CD4-positive, alpha-beta T cell (primary cell): ENCODE measurements at regions not wholly inside any gene's neighbourhood (a gene's known extent, or its start where the extent isn't known, plus 50 kb on each side); places are given as distances from the start of the nearest gene placed in this dataset.

Experiments used
- ATAC-seq: fragments of 200-7000 bp; cut with Tn5 transposase; one replicate; pipeline ENCODE4 v1.10.0; 2022; ENCODE audit warnings: mild to moderate bottlenecking; ENCODE audit not compliant: poor library complexity
- CTCF ChIA-PET: fragments of 350-600 bp; sonication (Branson Sonifier 250); formaldehyde crosslinking; loops from one replicate; lab custom pipeline; 2021; ENCODE audit warnings: antibody characterized with exemption, inconsistent platforms; lab: Charles Lee
- POLR2A ChIA-PET: fragments of 350-600 bp; sonication (Branson Sonifier 250); formaldehyde crosslinking; loops from one replicate; lab custom pipeline; 2021; ENCODE audit warnings: antibody characterized with exemption, inconsistent platforms; lab: Charles Lee
- DNase-seq, 14 experiments: peaks; one replicate each; pipeline ENCODE4 v3.0.0-alpha.2; 2013 to 2020; ENCODE audit warnings: mixed read lengths in 2 of 14
- H3K27ac ChIP-seq, 2 donors: one replicate each; pipeline versions ENCODE4 v1.5.1 to v1.7.0; 2013; ENCODE audit warnings: low read length in 2 of 2, low read depth in 1 of 2, mild to moderate bottlenecking in 1 of 2
- H3K27me3 ChIP-seq, 2 experiments: 1 replicate in 1 of 2; 2 replicates in 1 of 2; pipeline versions ENCODE4 v1.6.1 to v1.7.0; 2013; ENCODE audit warnings: low read length in 2 of 2, control low read depth in 1 of 2, mild to moderate bottlenecking in 1 of 2, moderate library complexity in 1 of 2; ENCODE audit not compliant: insufficient read depth in 2 of 2, control insufficient read depth in 1 of 2
- H3K36me3 ChIP-seq: one replicate; pipeline ENCODE4 v1.6.1; 2013; ENCODE audit warnings: low read length, control low read depth; ENCODE audit not compliant: insufficient read depth
- H3K4me1 ChIP-seq: one replicate; pipeline ENCODE4 v1.6.1; 2013; ENCODE audit warnings: low read length, control low read depth; ENCODE audit not compliant: insufficient read depth
- H3K4me3 ChIP-seq: one replicate; pipeline ENCODE4 v1.5.1; 2013; ENCODE audit warnings: mild to moderate bottlenecking, low read length, moderate library complexity
- H3K9me3 ChIP-seq, 2 experiments: 1 replicate in 1 of 2; 2 replicates in 1 of 2; pipeline versions ENCODE4 v1.6.1 to v1.7.0; 2013; ENCODE audit warnings: low read length in 2 of 2, mild to moderate bottlenecking in 2 of 2, control low read depth in 1 of 2, moderate library complexity in 1 of 2; ENCODE audit not compliant: control insufficient read depth in 1 of 2, insufficient read depth in 1 of 2
- H3K27ac Mint-ChIP-seq: one replicate; pipeline ENCODE4 v1.8.0; 2020; ENCODE audit warnings: mixed read lengths
- H3K27me3 Mint-ChIP-seq: one replicate; pipeline ENCODE4 v1.8.0; 2021; ENCODE audit warnings: mixed read lengths
- H3K36me3 Mint-ChIP-seq: one replicate; pipeline ENCODE4 v1.8.0; 2021; ENCODE audit warnings: low read depth, mixed read lengths
- H3K4me1 Mint-ChIP-seq: one replicate; pipeline ENCODE4 v1.8.0; 2021; ENCODE audit warnings: low read depth, mixed read lengths
- H3K4me3 Mint-ChIP-seq: one replicate; pipeline ENCODE4 v1.8.0; 2020; ENCODE audit warnings: mild to moderate bottlenecking, mixed read lengths
- H3K9me3 Mint-ChIP-seq: one replicate; pipeline ENCODE4 v1.8.0; 2020; ENCODE audit warnings: mixed read lengths
- CTCF ChIP-seq: fragments of 200-600 bp; IDR thresholded peaks from one replicate; pipeline ENCODE4 v1.8.0; 2022; ENCODE audit warnings: antibody characterized with exemption, mild to moderate bottlenecking
- intact Hi-C, 2 experiments: fragments of 100-400 bp; cut with DNase I in 1 of 2; cut with micrococcal nuclease in 1 of 2; formaldehyde crosslinking; loops; one replicate each; pipeline versions ENCODE4 v1.15.1 to v1.9.0; 2023 to 2025; cut with DNase I, micrococcal nuclease

GRCh38 chr1:222028676-222029075 is 286.8 kb upstream of the DUSP10 start:
- Mint-ChIP-seq H3K36me3 (no peaks in the 10 kb centered on the region), H3K9me3 (no peaks in the 10 kb centered on the region), H3K4me1 (no peaks in the 10 kb centered on the region), H3K27ac (no peak overlapping the region), H3K27me3 (no peaks in the 10 kb centered on the region), H3K4me3 (no peak overlapping the region)
- DNase-seq: no peak
- Histone ChIP-seq H3K27ac (no peak overlapping the region), H3K36me3 (no peaks in the 10 kb centered on the region), H3K4me3 (no peak overlapping the region), H3K27me3 (no peaks in the 10 kb centered on the region), H3K9me3 (no peaks in the 10 kb centered on the region), H3K4me1 (no peaks in the 10 kb centered on the region)
- no peak for TF ChIP-seq CTCF
- no peak for ATAC-seq
- intact Hi-C loops: no loop called here
- CTCF ChIA-PET: no interaction called here
- POLR2A ChIA-PET: no interaction called here

GRCh38 chr1:222028116-222028515 is 286.2 kb upstream of the DUSP10 start:
- Histone ChIP-seq H3K27ac (no peak overlapping the region), H3K4me3 (no peak overlapping the region), H3K27me3 (no peaks in the 10 kb centered on the region), H3K36me3 (no peaks in the 10 kb centered on the region), H3K9me3 (no peaks in the 10 kb centered on the region), H3K4me1 (no peaks in the 10 kb centered on the region)
- H3K9me3 Mint-ChIP-seq: no peaks in the 10 kb centered on the region
- H3K4me1 Mint-ChIP-seq: no peaks in the 10 kb centered on the region
- intact Hi-C loops: no loop called here
- TF ChIP-seq CTCF: no peak
- no peak overlapping the region for H3K4me3 Mint-ChIP-seq
- DNase-seq: no peak
- POLR2A ChIA-PET: no interaction called here
- no peak overlapping the region for H3K27ac Mint-ChIP-seq
- CTCF ChIA-PET: no interaction called here
- no peaks in the 10 kb centered on the region for H3K36me3 Mint-ChIP-seq
- ATAC-seq: no peak
- no peaks in the 10 kb centered on the region for H3K27me3 Mint-ChIP-seq

GRCh38 chr1:222026280-222026679 is 284.4 kb upstream of the DUSP10 start:
- Mint-ChIP-seq H3K9me3 (no peaks in the 10 kb centered on the region), H3K27me3 (no peaks in the 10 kb centered on the region), H3K36me3 (no peaks in the 10 kb centered on the region), H3K4me1 (no peaks in the 10 kb centered on the region), H3K27ac (no peak overlapping the region), H3K4me3 (no peak overlapping the region)
- CTCF ChIA-PET: interaction anchor here (1.5 kb wide), 1 partner anchor 12 kb away, joined by 4 read pairs; no protein-coding TSS in a partner anchor
- no peaks in the 10 kb centered on the region for H3K27me3 ChIP-seq
- no peaks in the 10 kb centered on the region for H3K36me3 ChIP-seq
- POLR2A ChIA-PET: no interaction called here
- H3K4me3 ChIP-seq: no peak overlapping the region
- DNase-seq (no peak), ATAC-seq (no peak)
- H3K4me1 ChIP-seq: no peaks in the 10 kb centered on the region
- H3K9me3 ChIP-seq: no peaks in the 10 kb centered on the region
- no peak overlapping the region for H3K27ac ChIP-seq
- intact Hi-C loops: no loop called here
- TF ChIP-seq CTCF: no peak
